ENCODE measurements at regions not wholly inside any gene's neighbourhood (a gene's known extent, or its start where the extent isn't known, plus 50 kb on each side); places are given as distances from the start of the nearest gene placed in this dataset.

- no peak for TF ChIP-seq REST (IDR thresholded peaks at IDR 0.05; ENCODE audit: low read depth)
- no peak for TF ChIP-seq NFIC (IDR thresholded peaks at IDR 0.05)
- no peak for TF ChIP-seq EGR1 (IDR thresholded peaks at IDR 0.05)
- TF ChIP-seq RAD21 (IDR thresholded peaks at IDR 0.05; ENCODE audit: low read depth) = no peak
- TF ChIP-seq TEAD4 (IDR thresholded peaks at IDR 0.05) = no peak
- no peak for TF ChIP-seq USF1 (IDR thresholded peaks at IDR 0.05)
- no peak for TF ChIP-seq CREB1 (IDR thresholded peaks at IDR 0.05; ENCODE audit: low read depth)
- TF ChIP-seq EP300 (IDR thresholded peaks at IDR 0.05; ENCODE audit: borderline replicate concordance) = no peak
- no peak for TF ChIP-seq TCF12 (IDR thresholded peaks at IDR 0.05; ENCODE audit: low read depth)
- TF ChIP-seq MAX (IDR thresholded peaks at IDR 0.05) = no peak
- TF ChIP-seq FOXM1 (IDR thresholded peaks at IDR 0.05; ENCODE audit: borderline replicate concordance, low read depth) = no peak
- TF ChIP-seq YY1 (IDR thresholded peaks at IDR 0.05; ENCODE audit: low read depth) = no peak
- no peak for TF ChIP-seq CEBPB (IDR thresholded peaks at IDR 0.05)
- no peak for TF ChIP-seq ZBTB7A (IDR thresholded peaks at IDR 0.05; ENCODE audit: low read depth)
- no peak for TF ChIP-seq TAF1 (IDR thresholded peaks at IDR 0.05; ENCODE audit: low read depth)
Measured at GRCh38 chr5:28226407-28226806, 1188.0 kb upstream of the CDH9 start.

GRCh38 chr5:28219539-28219938, 1181.2 kb upstream of the CDH9 start:
- no peak for TF ChIP-seq YY1 (IDR thresholded peaks at IDR 0.05; ENCODE audit: low read depth)
- TF ChIP-seq CEBPB (IDR thresholded peaks at IDR 0.05) = no peak
- TF ChIP-seq REST (IDR thresholded peaks at IDR 0.05; ENCODE audit: low read depth) = no peak
- no peak for TF ChIP-seq RAD21 (IDR thresholded peaks at IDR 0.05; ENCODE audit: low read depth)
- TF ChIP-seq TAF1 (IDR thresholded peaks at IDR 0.05; ENCODE audit: low read depth) = no peak
- TF ChIP-seq FOXM1 (IDR thresholded peaks at IDR 0.05; ENCODE audit: borderline replicate concordance, low read depth) = no peak
- no peak for TF ChIP-seq MAX (IDR thresholded peaks at IDR 0.05)
- no peak for TF ChIP-seq USF1 (IDR thresholded peaks at IDR 0.05)
- no peak for TF ChIP-seq NFIC (IDR thresholded peaks at IDR 0.05)
- no peak for TF ChIP-seq ZBTB7A (IDR thresholded peaks at IDR 0.05; ENCODE audit: low read depth)
- no peak for TF ChIP-seq CREB1 (IDR thresholded peaks at IDR 0.05; ENCODE audit: low read depth)
- TF ChIP-seq EP300 (IDR thresholded peaks at IDR 0.05; ENCODE audit: borderline replicate concordance) = no peak
- TF ChIP-seq TEAD4 (IDR thresholded peaks at IDR 0.05) = no peak
- no peak for TF ChIP-seq EGR1 (IDR thresholded peaks at IDR 0.05)
- no peak for TF ChIP-seq TCF12 (IDR thresholded peaks at IDR 0.05; ENCODE audit: low read depth)

- TF ChIP-seq YY1 (IDR thresholded peaks at IDR 0.05; ENCODE audit: low read depth) = no peak
- TF ChIP-seq EP300 (IDR thresholded peaks at IDR 0.05; ENCODE audit: borderline replicate concordance) = no peak
- TF ChIP-seq ZBTB7A (IDR thresholded peaks at IDR 0.05; ENCODE audit: low read depth) = no peak
- no peak for TF ChIP-seq EGR1 (IDR thresholded peaks at IDR 0.05)
- TF ChIP-seq CEBPB (IDR thresholded peaks at IDR 0.05) = no peak
- no peak for TF ChIP-seq TEAD4 (IDR thresholded peaks at IDR 0.05)
- TF ChIP-seq USF1 (IDR thresholded peaks at IDR 0.05) = no peak
- TF ChIP-seq CREB1 (IDR thresholded peaks at IDR 0.05; ENCODE audit: low read depth) = no peak
- TF ChIP-seq NFIC (IDR thresholded peaks at IDR 0.05) = no peak
- TF ChIP-seq MAX (IDR thresholded peaks at IDR 0.05) = no peak
- no peak for TF ChIP-seq REST (IDR thresholded peaks at IDR 0.05; ENCODE audit: low read depth)
- no peak for TF ChIP-seq RAD21 (IDR thresholded peaks at IDR 0.05; ENCODE audit: low read depth)
Measured at GRCh38 chr5:28217695-28218094, 1179.3 kb upstream of the CDH9 start.

- TF ChIP-seq MAX (IDR thresholded peaks at IDR 0.05) (no peak), USF1 (IDR thresholded peaks at IDR 0.05) (no peak), YY1 (IDR thresholded peaks at IDR 0.05; ENCODE audit: low read depth) (no peak)
Measured at GRCh38 chr5:28216939-28217360, 1178.6 kb upstream of the CDH9 start.

Data from Ishikawa (cell line).